ENCODE measurements at regions not wholly inside any gene's neighbourhood (a gene's known extent, or its start where the extent isn't known, plus 50 kb on each side); places are given as distances from the start of the nearest gene placed in this dataset.

GRCh38 chr14:76551906-76552305, 176.0 kb downstream of the ESRRB start:
- no peak for ATAC-seq

GRCh38 chr14:76564471-76565422, 188.8 kb downstream of the ESRRB start:
- no peak for ATAC-seq

- ATAC-seq = no peak
Measured at GRCh38 chr14:76566439-76566838, 190.5 kb downstream of the ESRRB start.

- ATAC-seq = no peak
Measured at GRCh38 chr14:76574416-76575095, 186.7 kb upstream of the VASH1 start.

GRCh38 chr14:76575108-76575507, 186.2 kb upstream of the VASH1 start:
- ATAC-seq = no peak

- ATAC-seq = no peak
Measured at GRCh38 chr14:76576047-76576741, 185.1 kb upstream of the VASH1 start.

GRCh38 chr14:76577090-76577489, 184.2 kb upstream of the VASH1 start:
- no peak for ATAC-seq

GRCh38 chr14:76577837-76578236, 183.4 kb upstream of the VASH1 start:
- no peak for ATAC-seq

- ATAC-seq = no peak
Measured at GRCh38 chr14:76580399-76580798, 180.9 kb upstream of the VASH1 start.

GRCh38 chr14:76580967-76581366, 180.3 kb upstream of the VASH1 start:
- ATAC-seq = no peak

- no peak for ATAC-seq
Measured at GRCh38 chr14:76581592-76581991, 179.7 kb upstream of the VASH1 start.

- no peak for ATAC-seq
Measured at GRCh38 chr14:76582447-76582846, 178.8 kb upstream of the VASH1 start.

GRCh38 chr14:76583174-76583573, 178.1 kb upstream of the VASH1 start:
- no peak for ATAC-seq

- ATAC-seq = no peak
Measured at GRCh38 chr14:76583805-76584204, 177.5 kb upstream of the VASH1 start.

GRCh38 chr14:76584271-76584702, 177.0 kb upstream of the VASH1 start:
- peak in 1 of 2 donors; percentile 17 for ATAC-seq

- ATAC-seq = no peak
Measured at GRCh38 chr14:76585616-76586015, 175.7 kb upstream of the VASH1 start.

GRCh38 chr14:76589246-76589645, 172.0 kb upstream of the VASH1 start:
- ATAC-seq = no peak

GRCh38 chr14:76591266-76591665, 170.0 kb upstream of the VASH1 start:
- ATAC-seq = no peak

- ATAC-seq = no peak
Measured at GRCh38 chr14:76595266-76595665, 166.0 kb upstream of the VASH1 start.

- no peak for ATAC-seq
Measured at GRCh38 chr14:76597387-76597786, 163.9 kb upstream of the VASH1 start.

- ATAC-seq = no peak
Measured at GRCh38 chr14:76599141-76599540, 162.1 kb upstream of the VASH1 start.

GRCh38 chr14:76599559-76600287, 161.5 kb upstream of the VASH1 start:
- no peak for ATAC-seq

GRCh38 chr14:76603713-76604112, 157.6 kb upstream of the VASH1 start:
- ATAC-seq = no peak
